Esophagus muscularis mucosa (tissue), 4 donors: ENCODE measurements at regions not wholly inside any gene's neighbourhood (a gene's known extent, or its start where the extent isn't known, plus 50 kb on each side); places are given as distances from the start of the nearest gene placed in this dataset.
A peak's percentile ranks its signal among the peaks of the same experiment; 100 is the strongest.

Experiments
- DNase-seq: peaks from one replicate; pipeline ENCODE4 v3.0.0-alpha.2; 2017; ENCODE audit errors: extremely low spot score
- H3K27ac ChIP-seq, 4 donors: fragments of 200-600 bp; sonication (generic); replicated peaks in 1 of 4; 1 replicate in 3 of 4; 2 replicates in 1 of 4; pipeline ENCODE4 v1.5.1; 2016 to 2019; ENCODE audit warnings: mild to moderate bottlenecking in 1 of 4
- H3K27me3 ChIP-seq, 4 donors: fragments of 200-600 bp; sonication (generic); one replicate each; pipeline versions ENCODE4 v1.5.1 to v1.6.0; 2016 to 2019
- H3K36me3 ChIP-seq, 4 donors: fragments of 200-600 bp; sonication (generic); one replicate each; pipeline ENCODE4 v1.5.1; 2016 to 2019
- H3K4me1 ChIP-seq, 4 donors: fragments of 200-600 bp; sonication (generic); one replicate each; pipeline ENCODE4 v1.5.1; 2016 to 2019
- H3K4me3 ChIP-seq, 4 donors: fragments of 200-600 bp; sonication (generic); 1 replicate in 2 of 4; 2 replicates in 2 of 4; pipeline ENCODE4 v1.5.1; 2016 to 2019; ENCODE audit warnings: mild to moderate bottlenecking in 4 of 4, moderate library complexity in 1 of 4
- H3K9me3 ChIP-seq, 4 donors: fragments of 200-600 bp; sonication (generic); 1 replicate in 3 of 4; 2 replicates in 1 of 4; pipeline ENCODE4 v1.5.1; 2016 to 2019
- EP300 ChIP-seq: sonication (generic); formaldehyde crosslinking; IDR thresholded peaks from one replicate; pipeline ENCODE4 v1.6.1; 2017; ENCODE audit warnings: antibody characterized with exemption
- POLR2AphosphoS5 ChIP-seq, 2 donors: sonication (generic); formaldehyde crosslinking; IDR thresholded peaks; one replicate each; pipeline ENCODE4 v1.6.1; 2017; ENCODE audit warnings: antibody characterized with exemption in 2 of 2
- WGBS: methylation state at CpG from one replicate; pipeline ENCODE4 v1.1.5; 2018; 5-methylcytosine and 5-hydroxymethylcytosine counted together
- intact Hi-C: fragments of 100-400 bp; cut with DNase I; formaldehyde crosslinking; loops from one replicate; pipeline ENCODE4 v1.15.1; 2023

- H3K27ac ChIP-seq = no peak overlapping the region
- peak; percentile 85 for DNase-seq
- no peak for TF ChIP-seq EP300
- no peak for TF ChIP-seq POLR2AphosphoS5 (IDR thresholded peaks at IDR 0.05)
- no peak overlapping the region for H3K4me3 ChIP-seq
- no peaks in the 10 kb centered on the region for H3K27me3 ChIP-seq
- intact Hi-C loops = no loop called here
- 83% methylated on average over 9 of the region's 10 CpGs for WGBS
- no peaks in the 10 kb centered on the region for H3K36me3 ChIP-seq
- peaks cover 0 to 14% (median 8%) of the 10 kb centered on the region in 4 donors for H3K9me3 ChIP-seq
- no peaks in the 10 kb centered on the region for H3K4me1 ChIP-seq
Measured at GRCh38 chr11:93969925-93970922, 50.9 kb upstream of the HEPHL1 start.
